GM12878 (cell line): ENCODE measurements at regions not wholly inside any gene's neighbourhood (a gene's known extent, or its start where the extent isn't known, plus 50 kb on each side); places are given as distances from the start of the nearest gene placed in this dataset.

ENCODE experiments used
- ATAC-seq: fragments of 200-7000 bp; cut with Tn5 transposase; 3 replicates; pipeline ENCODE4 v1.9.1; 2020; ENCODE audit warnings: mild to moderate bottlenecking, moderate library complexity
- BruUV-seq: library from RNA; stranded (reverse); fragments of 400-500 nt; replicated peaks from 2 replicates; lab custom pipeline; 2021; lab: Mats Ljungman, UMichigan
- CTCF ChIA-PET: fragments of 300-600 bp; sonication (Branson Sonifier 250); formaldehyde crosslinking; extraction: SDS; loops from one replicate; lab custom pipeline; 2021; ENCODE audit warnings: inconsistent platforms; lab: Yijun Ruan, JAX
- POLR2A ChIA-PET: fragments of 350-600 bp; formaldehyde crosslinking; extraction: SDS; loops from one replicate; lab custom pipeline; 2021; ENCODE audit warnings: inconsistent platforms; lab: Charles Lee
- RAD21 ChIA-PET: fragments of 300-600 bp; sonication (Branson Sonifier 250); formaldehyde crosslinking; loops from one replicate; lab custom pipeline; 2023; ENCODE audit warnings: antibody characterized with exemption; ENCODE audit not compliant: unreplicated experiment; lab: Charles Lee
- SMC1A ChIA-PET: fragments of 300-600 bp; sonication (Branson Sonifier 250); formaldehyde crosslinking; loops from one replicate; lab custom pipeline; 2023; ENCODE audit not compliant: unreplicated experiment, uncharacterized antibody; lab: Charles Lee
- DNase-seq: peaks from one replicate; pipeline ENCODE4 v3.0.0-alpha.2; 2011; ENCODE audit warnings: low read depth, low spot score
- FAIRE-seq: peaks from 3 replicates; lab custom pipeline; 2011; peaks lifted over from hg19 to GRCh38; lab: Jason Lieb, UNC
- H2AFZ ChIP-seq: 2 replicates; pipeline ENCODE4 v1.6.0; 2011; ENCODE audit warnings: low read depth, low read length, control low read depth; ENCODE audit not compliant: control insufficient read depth
- H3K27ac ChIP-seq: 2 replicates; pipeline ENCODE4 v1.5.1; 2011; ENCODE audit warnings: control low read depth; ENCODE audit not compliant: control insufficient read depth, insufficient read depth
- H3K27me3 ChIP-seq, 2 experiments: replicated peaks in 1 of 2; 2 replicates each; pipeline versions ENCODE4 v1.6.0 to v1.6.1; 2011; ENCODE audit warnings: low read length in 1 of 2; ENCODE audit not compliant: control insufficient read depth in 2 of 2, insufficient read depth in 2 of 2
- H3K36me3 ChIP-seq, 2 experiments: 2 replicates each; pipeline ENCODE4 v1.5.1; 2011; ENCODE audit warnings: low read length in 1 of 2; ENCODE audit not compliant: control insufficient read depth in 2 of 2, insufficient read depth in 2 of 2
- H3K4me1 ChIP-seq: 2 replicates; pipeline ENCODE4 v1.6.1; 2011; ENCODE audit warnings: mild to moderate bottlenecking, low read length, moderate library complexity, mixed read lengths; ENCODE audit not compliant: control insufficient read depth, insufficient read depth
- H3K4me2 ChIP-seq: 2 replicates; pipeline ENCODE4 v1.6.0; 2011; ENCODE audit warnings: control low read depth; ENCODE audit not compliant: control insufficient read depth, insufficient read depth
- H3K4me3 ChIP-seq: fragments of 200-600 bp; sonication (generic); 2 replicates; pipeline ENCODE4 v1.5.1; 2016
- H3K79me2 ChIP-seq: 2 replicates; pipeline ENCODE4 v1.6.0; 2011; ENCODE audit warnings: low read length; ENCODE audit not compliant: control insufficient read depth, insufficient read depth
- H3K9ac ChIP-seq: 2 replicates; pipeline ENCODE4 v1.8.0; 2011; ENCODE audit warnings: low read length, control low read depth, mixed read lengths; ENCODE audit not compliant: control insufficient read depth, insufficient read depth
- H3K9me3 ChIP-seq: replicated peaks from 3 replicates; pipeline ENCODE4 v1.5.1; 2011; ENCODE audit warnings: mild to moderate bottlenecking, low read length; ENCODE audit not compliant: control insufficient read depth, insufficient read depth
- H4K20me1 ChIP-seq: 2 replicates; pipeline ENCODE4 v1.6.0; 2011; ENCODE audit not compliant: control insufficient read depth, insufficient read depth
- BCL3 ChIP-seq: IDR thresholded peaks from 2 replicates; pipeline ENCODE4 v1.6.1; 2011; ENCODE audit warnings: borderline replicate concordance, low read depth, mild to moderate bottlenecking, moderate library complexity, low read length; ENCODE audit not compliant: insufficient read depth, poor library complexity, severe bottlenecking
- NR2C2 ChIP-seq: IDR thresholded peaks from 2 replicates; pipeline ENCODE4 v1.6.1; 2011; ENCODE audit warnings: borderline replicate concordance, low read depth; ENCODE audit not compliant: control insufficient read depth, insufficient read length
- REST ChIP-seq: IDR thresholded peaks from 2 replicates; pipeline ENCODE4 v1.6.1; 2012; ENCODE audit warnings: mild to moderate bottlenecking, low read depth, low read length
- in situ Hi-C: fragments of 300-500 bp; cut with MboI; formaldehyde crosslinking; loops from 9 replicates; pipeline ENCODE4 v1.14.3; 2018; ENCODE audit warnings: mixed read lengths
- intact Hi-C: fragments of 100-400 bp; cut with micrococcal nuclease; formaldehyde crosslinking; loops from one replicate; pipeline ENCODE4 v1.14.2; 2022; ENCODE audit not compliant: unreplicated experiment

- TF ChIP-seq REST = no peak
These were observed 295.3 kb upstream of the DDX18 start (continued) for GRCh38 chr2:117519238-117519637.

- Histone ChIP-seq H3K27ac (no peak overlapping the region), H2AFZ (no peak overlapping the region), H3K9me3 (no peaks in the 10 kb centered on the region), H3K27me3 (no peaks in the 10 kb centered on the region), H3K4me2 (no peak overlapping the region), H3K4me1 (no peaks in the 10 kb centered on the region), H4K20me1 (no peaks in the 10 kb centered on the region), H3K9ac (no peak overlapping the region), H3K79me2 (no peaks in the 10 kb centered on the region), H3K4me3 (no peak overlapping the region), H3K36me3 (no peaks in the 10 kb centered on the region)
- SMC1A ChIA-PET = no interaction called here
- RAD21 ChIA-PET = no interaction called here
- CTCF ChIA-PET = no interaction called here
- ATAC-seq (no peak), FAIRE-seq (no peak), DNase-seq (no peak)
- no TSS peak for BruUV-seq
- no peak for TF ChIP-seq NR2C2
- no peak for TF ChIP-seq BCL3
- in situ Hi-C loops = no loop called here
- intact Hi-C loops = no loop called here
- POLR2A ChIA-PET = no interaction called here
These were observed 294.8 kb upstream of the DDX18 start for GRCh38 chr2:117519721-117520120.
